ENCODE measurements at regions not wholly inside any gene's neighbourhood (a gene's known extent, or its start where the extent isn't known, plus 50 kb on each side); places are given as distances from the start of the nearest gene placed in this dataset.
"Not testable (repeated sequence)": the region's sequence is repeated elsewhere in the genome, so short reads cannot be mapped to it uniquely, and the experiment has no call there.

DNA sequence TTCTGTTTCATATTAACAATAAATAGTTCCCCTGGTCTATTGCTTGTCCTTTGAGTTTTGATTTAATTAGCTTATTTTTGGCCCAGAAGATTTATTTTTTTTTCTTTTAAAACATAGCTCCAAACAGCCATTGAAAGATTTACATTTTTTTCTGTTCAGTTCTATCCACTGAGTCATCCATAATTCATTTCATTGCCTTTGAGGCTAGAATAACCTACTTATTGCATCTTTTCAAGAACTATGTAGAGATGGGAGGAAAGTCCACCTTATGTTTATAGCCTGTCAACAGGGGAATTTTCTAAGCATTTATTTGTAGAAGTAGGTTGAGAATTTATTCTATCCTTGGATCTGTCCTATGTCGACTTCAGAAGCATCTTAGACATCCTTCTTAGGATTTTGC is 53.4 kb upstream of the CHD2 start:
- WGBS, 2 donors = 54 to 65% methylated on average over 1 of the region's 1 CpG
- no peaks in the 10 kb centered on the region for H3K9me3 ChIP-seq
- TF ChIP-seq POLR2A (IDR thresholded peaks at IDR 0.05) = no peak
- no peaks in the 10 kb centered on the region for H3K27me3 ChIP-seq
- H3K4me1 ChIP-seq = peaks cover 0 to 6% (median 2%) of the 10 kb centered on the region in 4 donors
- no peak overlapping the region for H3K27ac ChIP-seq
- H3K36me3 ChIP-seq = no peaks in the 10 kb centered on the region
- no peak for DNase-seq
- intact Hi-C loops (cut with DNase I) = no loop called here
- no peak overlapping the region for H3K4me3 ChIP-seq

DNA sequence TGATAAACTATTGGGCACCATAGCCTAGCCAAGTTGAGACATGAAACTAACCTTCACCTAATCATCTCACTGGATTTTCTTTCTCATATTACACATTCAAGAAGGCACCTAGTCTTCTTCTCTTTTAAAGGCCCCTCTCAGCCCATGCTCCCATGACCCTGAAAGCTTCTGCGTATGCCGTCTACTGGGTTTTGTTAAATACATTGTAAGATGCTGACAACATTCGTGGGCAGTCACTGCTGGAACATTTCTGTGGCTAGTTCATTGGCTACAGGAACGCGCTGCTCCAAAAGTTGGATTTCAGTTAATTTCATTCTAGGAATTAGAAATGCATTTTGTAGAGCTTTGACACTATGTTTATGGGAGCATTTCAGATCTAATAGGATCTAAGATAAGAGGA is 52.3 kb upstream of the CHD2 start:
- H3K9me3 ChIP-seq = no peaks in the 10 kb centered on the region
- TF ChIP-seq POLR2AphosphoS5 (IDR thresholded peaks at IDR 0.05) = no peak
- H3K4me3 ChIP-seq = no peak overlapping the region
- 98% methylated on average over 5 of the region's 5 CpGs for WGBS, 2 donors
- H3K27ac ChIP-seq = no peak overlapping the region
- no peaks in the 10 kb centered on the region for H3K27me3 ChIP-seq
- no peaks in the 10 kb centered on the region for H3K36me3 ChIP-seq
- no peak for DNase-seq
- intact Hi-C loops (cut with DNase I) = no loop called here
- peaks cover 0 to 6% (median 2%) of the 10 kb centered on the region in 4 donors for H3K4me1 ChIP-seq

- DNase-seq = no peak
- WGBS, 2 donors = 95 to 96% methylated on average over 7 of the region's 7 CpGs
- Histone ChIP-seq H3K27ac (no peak overlapping the region), H3K4me3 (no peak overlapping the region), H3K4me1 (peaks cover 0 to 6% (median 2%) of the 10 kb centered on the region in 4 donors), H3K27me3 (no peaks in the 10 kb centered on the region), H3K9me3 (no peaks in the 10 kb centered on the region), H3K36me3 (no peaks in the 10 kb centered on the region)
- intact Hi-C loops (cut with DNase I) = no loop called here
- TF ChIP-seq POLR2AphosphoS5 (IDR thresholded peaks at IDR 0.05) (no peak), EP300 (IDR thresholded peaks at IDR 0.05) (no peak), POLR2A (IDR thresholded peaks at IDR 0.05) (no peak)
- TF ChIP-seq, protein P1, sequence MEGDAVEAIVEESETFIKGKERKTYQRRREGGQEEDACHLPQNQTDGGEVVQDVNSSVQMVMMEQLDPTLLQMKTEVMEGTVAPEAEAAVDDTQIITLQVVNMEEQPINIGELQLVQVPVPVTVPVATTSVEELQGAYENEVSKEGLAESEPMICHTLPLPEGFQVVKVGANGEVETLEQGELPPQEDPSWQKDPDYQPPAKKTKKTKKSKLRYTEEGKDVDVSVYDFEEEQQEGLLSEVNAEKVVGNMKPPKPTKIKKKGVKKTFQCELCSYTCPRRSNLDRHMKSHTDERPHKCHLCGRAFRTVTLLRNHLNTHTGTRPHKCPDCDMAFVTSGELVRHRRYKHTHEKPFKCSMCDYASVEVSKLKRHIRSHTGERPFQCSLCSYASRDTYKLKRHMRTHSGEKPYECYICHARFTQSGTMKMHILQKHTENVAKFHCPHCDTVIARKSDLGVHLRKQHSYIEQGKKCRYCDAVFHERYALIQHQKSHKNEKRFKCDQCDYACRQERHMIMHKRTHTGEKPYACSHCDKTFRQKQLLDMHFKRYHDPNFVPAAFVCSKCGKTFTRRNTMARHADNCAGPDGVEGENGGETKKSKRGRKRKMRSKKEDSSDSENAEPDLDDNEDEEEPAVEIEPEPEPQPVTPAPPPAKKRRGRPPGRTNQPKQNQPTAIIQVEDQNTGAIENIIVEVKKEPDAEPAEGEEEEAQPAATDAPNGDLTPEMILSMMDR (IDR thresholded peaks at IDR 0.05) = no peak
These were observed 51.7 kb upstream of the CHD2 start for GRCh38 chr15:92848464-92848851.

GRCh38 chr15:92848852-92849598 is 51.1 kb upstream of the CHD2 start:
- H3K9me3 ChIP-seq = no peaks in the 10 kb centered on the region
- intact Hi-C loops (cut with DNase I) = no loop called here
- H3K27ac ChIP-seq = no peak overlapping the region
- 76 to 85% methylated on average over 13 of the region's 13 CpGs for WGBS, 2 donors
- H3K4me3 ChIP-seq = no peak overlapping the region
- H3K4me1 ChIP-seq = peaks cover 0 to 6% (median 2%) of the 10 kb centered on the region in 4 donors
- H3K27me3 ChIP-seq = no peaks in the 10 kb centered on the region
- no peak for DNase-seq
- no peaks in the 10 kb centered on the region for H3K36me3 ChIP-seq
- TF ChIP-seq POLR2A (IDR thresholded peaks at IDR 0.05) (no peak), EP300 (IDR thresholded peaks at IDR 0.05) (no peak)
- TF ChIP-seq, protein P1 (IDR thresholded peaks at IDR 0.05) = no peak

- H3K27ac ChIP-seq; H3K4me3 ChIP-seq; H3K9me3 ChIP-seq; DNase-seq; intact Hi-C loops (cut with DNase I); H3K4me1 ChIP-seq; H3K27me3 ChIP-seq; H3K36me3 ChIP-seq: not testable (repeated sequence)
- WGBS, 2 donors = 92 to 94% methylated on average over 3 of the region's 3 CpGs
These were observed 49.9 kb upstream of the CHD2 start for GRCh38 chr15:92850218-92850617.
